AG10803 (cell line): ENCODE measurements at regions not wholly inside any gene's neighbourhood (a gene's known extent, or its start where the extent isn't known, plus 50 kb on each side); places are given as distances from the start of the nearest gene placed in this dataset.

Experiments
- DNase-seq: peaks from one replicate; pipeline ENCODE4 v3.0.0; 2010; ENCODE audit warnings: low read depth
- H3K4me3 ChIP-seq: 2 replicates; pipeline ENCODE4 v1.5.1; 2011; ENCODE audit warnings: mild to moderate bottlenecking, low read length, control low read depth
- TF ChIP-seq, protein P1 (sequence below): conservative IDR thresholded peaks from 2 replicates; pipeline ENCODE4 v1.5.1; 2011; ENCODE audit warnings: mild to moderate bottlenecking, low read length, control low read depth, inconsistent platforms

DNA sequence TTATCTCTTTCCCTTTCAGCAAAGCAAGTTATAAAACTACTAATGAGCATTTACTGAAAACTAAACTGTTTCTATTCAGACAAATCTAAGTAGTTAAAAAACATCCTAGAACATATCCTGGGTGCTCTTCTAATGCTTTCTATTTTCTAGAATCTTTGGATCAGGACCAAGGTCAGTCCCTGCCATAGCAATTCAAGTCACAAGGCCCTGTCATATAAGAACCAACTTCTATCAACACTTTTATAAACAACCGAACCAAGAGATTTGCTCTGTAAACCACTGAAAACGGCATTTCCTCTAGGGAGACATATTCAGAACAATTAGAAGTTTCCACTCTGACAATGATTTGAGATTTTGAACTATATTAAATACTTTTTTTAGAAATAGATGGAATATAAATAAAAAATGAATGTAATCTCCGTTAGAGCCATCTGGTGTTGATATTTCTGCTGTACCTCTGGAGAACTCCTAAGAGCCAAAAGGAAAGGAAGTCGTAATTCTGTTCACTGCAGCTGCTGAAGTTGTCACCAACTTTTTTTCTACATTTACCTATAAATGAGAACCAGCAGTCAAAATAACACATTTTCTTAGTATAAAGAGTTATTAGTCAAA, 51.4 kb upstream of the LGSN start:
- DNase-seq, result no peak

DNA sequence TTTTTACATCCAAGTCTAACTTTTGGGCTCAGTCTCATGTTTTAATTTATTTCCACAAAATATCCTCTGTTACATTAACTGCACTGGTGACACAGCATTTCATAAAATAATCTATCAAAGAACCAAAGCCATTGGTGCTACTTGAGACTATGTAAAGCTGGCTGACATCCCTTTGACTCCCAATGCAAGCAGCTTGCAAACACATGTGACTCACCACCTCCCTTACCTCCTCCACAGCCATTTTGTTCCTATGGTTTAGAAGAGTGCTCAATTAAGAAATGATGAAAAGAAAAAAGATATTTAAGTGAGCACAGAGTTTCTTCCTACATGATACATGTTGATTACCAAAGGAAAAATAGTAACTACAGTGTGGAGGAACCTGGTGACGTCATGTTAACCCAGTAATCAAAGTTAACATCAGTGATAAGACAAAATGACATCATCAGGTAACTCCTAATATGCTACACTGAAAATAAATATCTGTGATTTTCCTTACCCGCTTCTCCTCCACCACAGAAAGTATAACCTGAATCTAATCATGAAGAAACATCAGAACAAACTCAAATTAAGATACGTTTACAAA, 53.3 kb upstream of the LGSN start:
- TF ChIP-seq, protein P1, sequence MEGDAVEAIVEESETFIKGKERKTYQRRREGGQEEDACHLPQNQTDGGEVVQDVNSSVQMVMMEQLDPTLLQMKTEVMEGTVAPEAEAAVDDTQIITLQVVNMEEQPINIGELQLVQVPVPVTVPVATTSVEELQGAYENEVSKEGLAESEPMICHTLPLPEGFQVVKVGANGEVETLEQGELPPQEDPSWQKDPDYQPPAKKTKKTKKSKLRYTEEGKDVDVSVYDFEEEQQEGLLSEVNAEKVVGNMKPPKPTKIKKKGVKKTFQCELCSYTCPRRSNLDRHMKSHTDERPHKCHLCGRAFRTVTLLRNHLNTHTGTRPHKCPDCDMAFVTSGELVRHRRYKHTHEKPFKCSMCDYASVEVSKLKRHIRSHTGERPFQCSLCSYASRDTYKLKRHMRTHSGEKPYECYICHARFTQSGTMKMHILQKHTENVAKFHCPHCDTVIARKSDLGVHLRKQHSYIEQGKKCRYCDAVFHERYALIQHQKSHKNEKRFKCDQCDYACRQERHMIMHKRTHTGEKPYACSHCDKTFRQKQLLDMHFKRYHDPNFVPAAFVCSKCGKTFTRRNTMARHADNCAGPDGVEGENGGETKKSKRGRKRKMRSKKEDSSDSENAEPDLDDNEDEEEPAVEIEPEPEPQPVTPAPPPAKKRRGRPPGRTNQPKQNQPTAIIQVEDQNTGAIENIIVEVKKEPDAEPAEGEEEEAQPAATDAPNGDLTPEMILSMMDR, result no peak
- H3K4me3 ChIP-seq, result no peak overlapping the region
- no peak for DNase-seq

More for the DNA sequence above, 51.4 kb upstream of the LGSN start:
- TF ChIP-seq, protein P1, result no peak
- no peak overlapping the region for H3K4me3 ChIP-seq

DNA sequence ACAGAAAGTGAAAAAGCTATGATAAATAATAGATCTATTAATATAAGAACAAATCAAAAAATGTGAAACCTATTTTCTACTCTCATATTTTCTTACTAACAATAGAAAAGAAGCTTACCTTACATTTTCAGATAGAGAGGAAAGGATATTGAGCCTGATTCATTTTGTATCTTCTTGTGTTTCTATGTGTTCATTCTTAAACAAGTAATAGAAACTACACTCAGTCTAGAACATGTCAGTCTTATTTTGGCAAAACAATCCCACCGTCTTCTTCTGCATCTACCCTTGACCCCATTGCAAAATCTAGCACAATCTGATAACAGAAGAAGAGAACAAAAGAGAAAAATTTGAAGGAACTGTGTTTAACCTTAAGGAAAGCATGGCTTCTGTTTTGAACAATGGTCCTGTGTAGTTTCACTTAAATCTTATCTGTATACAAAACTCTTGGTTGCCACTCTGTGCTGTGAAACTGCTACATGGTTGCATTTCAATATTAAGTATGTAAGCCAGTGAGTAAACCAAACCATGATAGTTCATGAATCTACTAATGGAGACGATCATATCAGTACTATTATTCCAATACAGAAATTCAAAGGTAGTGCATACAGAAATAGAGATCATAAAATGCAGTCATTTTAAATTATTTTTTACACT, 69.5 kb upstream of the LGSN start:
- no peak for DNase-seq
- no peak overlapping the region for H3K4me3 ChIP-seq
- TF ChIP-seq, protein P1, result no peak

DNA sequence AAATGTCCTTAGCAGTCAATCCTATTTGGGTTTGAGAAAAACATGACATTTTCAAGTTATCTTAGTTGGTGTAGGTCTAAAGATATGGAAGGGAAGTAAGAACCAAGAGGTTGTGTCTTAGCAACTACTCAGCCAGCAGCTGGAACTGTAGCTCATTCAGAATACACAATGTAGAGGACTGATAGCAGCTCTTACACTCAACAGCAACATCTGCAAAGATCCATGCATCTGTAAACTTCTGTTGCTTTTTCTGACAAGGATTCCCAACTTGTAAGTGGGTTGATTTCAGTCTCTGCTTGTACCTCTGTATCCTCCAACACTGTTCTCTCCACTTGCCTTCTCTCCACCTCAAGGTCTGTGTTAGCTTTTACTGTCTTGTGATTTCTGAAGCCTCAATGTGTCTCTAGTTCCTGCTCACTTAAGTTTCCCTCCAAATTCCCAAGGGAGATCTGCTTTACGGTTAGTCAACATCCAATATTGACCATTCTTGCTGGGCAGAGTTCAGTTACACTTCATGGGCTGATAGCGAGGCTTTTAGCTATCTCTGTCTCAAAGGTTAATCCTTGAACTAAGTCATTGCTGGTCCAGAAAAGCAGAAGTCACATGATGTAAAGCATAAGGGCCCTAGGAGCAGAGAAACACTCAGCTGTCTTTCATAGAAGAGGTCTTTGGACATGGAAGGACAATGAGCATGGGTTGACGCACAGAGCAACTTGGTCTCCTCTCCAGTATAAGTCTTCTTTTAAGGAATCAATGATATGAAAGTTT, 71.6 kb upstream of the LGSN start:
- DNase-seq, result no peak
- no peak overlapping the region for H3K4me3 ChIP-seq
- TF ChIP-seq, protein P1, result no peak

DNA sequence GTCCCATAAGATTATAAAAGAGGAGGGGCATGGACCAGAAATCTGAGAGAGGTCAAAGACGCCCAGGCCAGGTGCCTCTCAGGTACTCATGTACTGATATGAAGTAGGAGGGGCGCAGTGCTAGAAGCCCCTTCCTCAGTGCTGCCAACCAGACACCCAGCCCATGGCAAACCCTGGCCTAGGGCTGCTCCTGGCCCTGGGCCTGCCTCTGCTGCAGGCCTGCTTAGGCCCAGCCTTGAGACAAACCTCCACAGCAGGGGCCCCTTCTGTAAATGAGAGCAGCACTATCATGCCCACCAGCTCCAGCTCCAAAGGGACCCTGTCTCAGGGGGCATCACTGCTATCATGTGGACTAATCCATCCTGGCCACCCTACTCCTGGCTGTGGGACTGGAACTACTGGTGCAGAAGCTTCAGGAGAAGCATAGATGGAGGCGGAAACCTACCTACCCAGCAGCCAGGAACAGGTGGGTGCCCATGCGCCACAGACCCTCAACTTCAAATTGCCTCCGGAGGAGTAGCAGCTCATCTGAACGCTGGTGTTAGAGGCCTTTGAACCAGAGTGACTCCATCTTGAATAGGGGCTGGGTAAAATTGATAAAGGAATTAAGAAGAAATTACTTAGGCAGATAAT, 72.4 kb upstream of the LGSN start:
- no peak for DNase-seq
- H3K4me3 ChIP-seq, result no peak overlapping the region
- TF ChIP-seq, protein P1, result no peak

DNA sequence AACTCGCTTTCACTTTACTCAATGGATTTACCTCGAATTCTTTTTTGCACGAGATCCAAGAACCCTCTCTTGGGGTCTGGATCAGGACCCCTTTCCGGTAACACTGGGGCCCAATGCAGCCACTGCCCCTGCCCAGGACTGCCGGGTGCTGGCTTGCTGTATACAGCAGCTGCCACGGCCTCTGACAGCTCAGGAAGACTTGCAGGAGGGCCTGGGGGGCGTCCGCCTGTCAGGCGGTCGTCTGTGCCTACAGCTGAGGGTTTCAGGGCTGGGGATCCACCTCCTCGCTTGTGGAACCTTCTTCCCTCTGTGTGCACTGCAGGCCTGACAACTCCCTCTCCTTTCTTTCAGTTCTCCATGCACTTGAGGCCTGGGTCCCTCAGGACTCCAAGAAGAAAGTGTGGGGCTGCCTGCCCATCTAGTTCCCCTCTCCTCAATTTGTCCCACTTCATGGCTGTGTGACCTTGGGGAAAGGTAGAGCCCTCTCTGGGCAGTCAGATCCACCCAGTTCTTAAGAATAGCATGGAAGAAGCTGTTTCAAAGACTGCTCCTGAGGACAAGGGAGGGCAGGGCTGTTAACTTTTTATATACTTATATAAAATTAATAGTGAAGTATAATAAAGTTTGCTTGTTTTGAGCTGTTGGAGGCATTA, 75.0 kb upstream of the LGSN start:
- TF ChIP-seq, protein P1, result no peak
- no peak for DNase-seq
- no peak overlapping the region for H3K4me3 ChIP-seq
